ENCODE measurements at regions not wholly inside any gene's neighbourhood (a gene's known extent, or its start where the extent isn't known, plus 50 kb on each side); places are given as distances from the start of the nearest gene placed in this dataset.
A peak's percentile ranks its signal among the peaks of the same experiment; 100 is the strongest.

DNA sequence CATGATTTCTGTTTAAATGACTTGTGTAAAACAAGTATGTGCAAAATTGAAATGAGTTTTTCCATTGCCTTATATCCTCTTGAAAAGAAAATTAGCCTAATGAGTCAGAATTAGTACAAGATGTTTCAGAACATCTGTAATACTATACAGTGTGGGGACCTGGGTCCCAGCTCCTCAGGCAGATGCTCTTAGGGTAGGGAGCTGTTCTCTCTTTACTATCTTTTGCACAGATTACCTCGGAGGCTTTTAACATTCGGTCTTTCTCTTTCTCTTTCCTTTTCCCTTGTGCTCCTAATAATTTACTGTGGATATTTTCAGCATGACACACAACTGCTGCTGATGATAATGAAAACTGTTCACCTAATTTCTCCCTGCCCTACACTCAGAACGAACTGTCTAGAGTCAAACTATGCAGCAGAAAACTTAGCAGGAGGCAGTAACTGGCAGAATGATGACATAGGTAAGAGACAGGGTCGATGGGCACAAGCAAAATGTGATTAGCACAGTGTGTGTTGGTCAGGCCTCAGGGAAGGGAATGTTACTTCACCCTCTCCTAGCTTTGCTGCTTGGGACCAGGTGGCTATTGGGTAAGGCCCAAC is 455.3 kb downstream of the PDHA2 start:
- no peaks in the 10 kb centered on the region for H4K20me1 ChIP-seq (ENCODE audit: insufficient read depth, poor library complexity, severe bottlenecking)
- H3K4me1 ChIP-seq (ENCODE audit: insufficient read depth), result no peaks in the 10 kb centered on the region
- H3K9me2 ChIP-seq (replicated peaks; ENCODE audit: insufficient read depth), result no peaks in the 10 kb centered on the region
- DNase-seq (ENCODE audit: low spot score), result no peak
- no peak overlapping the region for H3K27ac ChIP-seq
- H3K36me3 ChIP-seq (replicated peaks; ENCODE audit: insufficient read depth, low read depth), result no peaks in the 10 kb centered on the region
- H3K79me2 ChIP-seq, result no peaks in the 10 kb centered on the region
- TF ChIP-seq, protein P1, sequence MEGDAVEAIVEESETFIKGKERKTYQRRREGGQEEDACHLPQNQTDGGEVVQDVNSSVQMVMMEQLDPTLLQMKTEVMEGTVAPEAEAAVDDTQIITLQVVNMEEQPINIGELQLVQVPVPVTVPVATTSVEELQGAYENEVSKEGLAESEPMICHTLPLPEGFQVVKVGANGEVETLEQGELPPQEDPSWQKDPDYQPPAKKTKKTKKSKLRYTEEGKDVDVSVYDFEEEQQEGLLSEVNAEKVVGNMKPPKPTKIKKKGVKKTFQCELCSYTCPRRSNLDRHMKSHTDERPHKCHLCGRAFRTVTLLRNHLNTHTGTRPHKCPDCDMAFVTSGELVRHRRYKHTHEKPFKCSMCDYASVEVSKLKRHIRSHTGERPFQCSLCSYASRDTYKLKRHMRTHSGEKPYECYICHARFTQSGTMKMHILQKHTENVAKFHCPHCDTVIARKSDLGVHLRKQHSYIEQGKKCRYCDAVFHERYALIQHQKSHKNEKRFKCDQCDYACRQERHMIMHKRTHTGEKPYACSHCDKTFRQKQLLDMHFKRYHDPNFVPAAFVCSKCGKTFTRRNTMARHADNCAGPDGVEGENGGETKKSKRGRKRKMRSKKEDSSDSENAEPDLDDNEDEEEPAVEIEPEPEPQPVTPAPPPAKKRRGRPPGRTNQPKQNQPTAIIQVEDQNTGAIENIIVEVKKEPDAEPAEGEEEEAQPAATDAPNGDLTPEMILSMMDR (IDR thresholded peaks at IDR 0.05; ENCODE audit: poor library complexity), result no peak
- TF ChIP-seq EZH2phosphoT487 (IDR thresholded peaks at IDR 0.05; ENCODE audit: low read depth, severe bottlenecking, unreplicated experiment), result no peak
- no peak for TF ChIP-seq EZH2 (IDR thresholded peaks at IDR 0.05; ENCODE audit: borderline replicate concordance)
- H3K4me3 ChIP-seq, result no peak overlapping the region
- peak overlapping the region; percentile 23 for H3K4me2 ChIP-seq
- H3K27me3 ChIP-seq, result no peaks in the 10 kb centered on the region
- no peak overlapping the region for H2AFZ ChIP-seq
- 59% methylated on average over 4 of the region's 4 CpGs for WGBS (ENCODE audit: low lambda C conversion rate, missing lambda C conversion rate)
- H3K9me3 ChIP-seq (ENCODE audit: low read depth), result no peaks in the 10 kb centered on the region

DNA sequence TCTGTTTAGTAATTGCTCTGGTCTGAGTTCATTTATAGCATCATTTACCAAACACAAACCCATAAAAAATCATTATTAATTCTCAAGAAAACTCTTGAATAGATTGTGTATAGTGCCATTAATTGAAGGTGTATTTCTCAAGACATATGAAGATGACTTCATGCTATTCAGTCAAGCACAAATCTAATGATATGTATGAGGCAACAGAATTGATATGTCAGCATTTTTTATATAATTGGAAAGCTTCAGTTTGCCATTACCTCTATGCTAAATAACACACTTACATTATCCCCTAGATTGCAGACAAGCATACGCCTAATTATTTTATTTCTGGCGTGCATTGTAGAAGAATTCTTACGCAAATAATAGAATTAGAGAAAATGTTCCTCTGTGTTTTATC is 461.8 kb downstream of the PDHA2 start:
- no peaks in the 10 kb centered on the region for H3K9me3 ChIP-seq (ENCODE audit: low read depth)
- 96% methylated on average over 3 of the region's 3 CpGs for WGBS (ENCODE audit: low lambda C conversion rate, missing lambda C conversion rate)
- no peak for DNase-seq (ENCODE audit: low spot score)

DNA sequence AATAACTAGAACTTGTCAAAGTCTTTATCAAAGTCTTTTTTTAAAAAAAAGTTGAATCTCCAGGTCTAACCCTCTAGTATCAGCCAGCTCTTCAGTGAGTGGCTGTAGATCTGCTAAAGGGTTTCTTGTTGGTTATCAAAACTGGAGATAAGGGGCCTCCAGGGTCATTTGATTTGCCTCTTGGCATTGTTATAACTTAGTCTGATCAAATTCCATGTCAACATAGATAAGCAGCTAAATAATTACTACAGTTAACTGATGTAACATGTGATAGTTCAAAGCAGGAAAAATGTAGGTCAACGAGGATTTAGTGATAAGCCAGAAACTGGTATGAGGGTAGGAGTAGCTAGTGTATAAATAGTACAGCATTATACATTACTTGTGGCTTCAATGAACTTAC is 465.1 kb downstream of the PDHA2 start:
- 19% methylated on average over 1 of the region's 1 CpG for WGBS (ENCODE audit: low lambda C conversion rate, missing lambda C conversion rate)
- Histone ChIP-seq H2AFZ (no peak overlapping the region), H3K4me3 (no peak overlapping the region), H3K79me2 (no peaks in the 10 kb centered on the region), H3K4me2 (peak overlapping the region; percentile 50), H3K27ac (peak overlapping the region; percentile 40), H3K27me3 (no peaks in the 10 kb centered on the region), H4K20me1 (ENCODE audit: insufficient read depth, poor library complexity, severe bottlenecking) (no peaks in the 10 kb centered on the region), H3K9me3 (ENCODE audit: low read depth) (no peaks in the 10 kb centered on the region), H3K4me1 (ENCODE audit: insufficient read depth) (no peaks in the 10 kb centered on the region), H3K9me2 (replicated peaks; ENCODE audit: insufficient read depth) (no peaks in the 10 kb centered on the region), H3K36me3 (replicated peaks; ENCODE audit: insufficient read depth, low read depth) (no peaks in the 10 kb centered on the region)
- peak; percentile 11 for DNase-seq (ENCODE audit: low spot score)
- TF ChIP-seq EZH2phosphoT487 (IDR thresholded peaks at IDR 0.05; ENCODE audit: low read depth, severe bottlenecking, unreplicated experiment) (no peak), EZH2 (IDR thresholded peaks at IDR 0.05; ENCODE audit: borderline replicate concordance) (no peak)
- TF ChIP-seq, protein P1 (IDR thresholded peaks at IDR 0.05; ENCODE audit: poor library complexity), result no peak

More for the DNA sequence above, 461.8 kb downstream of the PDHA2 start:
- Histone ChIP-seq H3K79me2 (no peaks in the 10 kb centered on the region), H3K36me3 (replicated peaks; ENCODE audit: insufficient read depth, low read depth) (no peaks in the 10 kb centered on the region), H3K4me1 (ENCODE audit: insufficient read depth) (no peaks in the 10 kb centered on the region), H3K4me2 (no peak overlapping the region), H3K4me3 (no peak overlapping the region), H3K27ac (no peak overlapping the region), H3K9me2 (replicated peaks; ENCODE audit: insufficient read depth) (no peaks in the 10 kb centered on the region), H3K27me3 (no peaks in the 10 kb centered on the region), H4K20me1 (ENCODE audit: insufficient read depth, poor library complexity, severe bottlenecking) (no peaks in the 10 kb centered on the region), H2AFZ (no peak overlapping the region)
- no peak for TF ChIP-seq EZH2 (IDR thresholded peaks at IDR 0.05; ENCODE audit: borderline replicate concordance)
- no peak for TF ChIP-seq EZH2phosphoT487 (IDR thresholded peaks at IDR 0.05; ENCODE audit: low read depth, severe bottlenecking, unreplicated experiment)
- TF ChIP-seq, protein P1 (IDR thresholded peaks at IDR 0.05; ENCODE audit: poor library complexity), result no peak
